ENCODE measurements at regions not wholly inside any gene's neighbourhood (a gene's known extent, or its start where the extent isn't known, plus 50 kb on each side); places are given as distances from the start of the nearest gene placed in this dataset.

GRCh38 chr3:944786-945185, 148.0 kb upstream of the CNTN6 start:
- Histone ChIP-seq H3K4me3 (ENCODE audit: extremely low read depth in 1 of 4, insufficient read depth in 2 of 4, low read depth in 3 of 4, low read length in 4 of 4) (no peak overlapping the region), H3K14ac (ENCODE audit: insufficient read length) (no peak overlapping the region), H3K23me2 (ENCODE audit: low read depth, low read length) (no peaks in the 10 kb centered on the region), H3K27me3 (replicated peaks in 1 of 4; ENCODE audit: control insufficient read depth in 3 of 4, extremely low read depth in 1 of 4, insufficient read depth in 3 of 4, low read length in 3 of 4) (peaks cover 0 to 1% (median 0%) of the 10 kb centered on the region in 4 experiments; a peak in 1 of 7 replicates), H3K79me2 (ENCODE audit: control insufficient read depth in 1 of 2, insufficient read depth in 2 of 2, low read length in 2 of 2) (no peaks in the 10 kb centered on the region), H2AFZ (ENCODE audit: low read length) (no peak overlapping the region), H3K23ac (ENCODE audit: insufficient read length) (no peak overlapping the region), H3K4me1 (replicated peaks in 1 of 4; ENCODE audit: control insufficient read depth in 3 of 4, insufficient read depth in 4 of 4, low read length in 3 of 4) (no peaks in the 10 kb centered on the region), H3K27ac (ENCODE audit: low read depth, low read length) (no peak overlapping the region), H3K56ac (replicated peaks; ENCODE audit: insufficient read length, low read depth, low read length) (no peak overlapping the region), H3K4me2 (ENCODE audit: insufficient read depth in 1 of 2, low read depth in 2 of 2, low read length in 2 of 2) (no peak overlapping the region), H4K91ac (replicated peaks; ENCODE audit: insufficient read length, low read length) (no peak overlapping the region), H2BK20ac (ENCODE audit: low read length) (no peak overlapping the region), H2AK5ac (ENCODE audit: low read depth, low read length) (no peak overlapping the region), H4K8ac (ENCODE audit: extremely low read depth, insufficient read depth, low read length) (no peak overlapping the region), H3K79me1 (ENCODE audit: low read depth, low read length) (no peaks in the 10 kb centered on the region), H4K5ac (ENCODE audit: insufficient read length, low read depth, low read length) (no peak overlapping the region), H3K18ac (ENCODE audit: extremely low read depth, low read length) (no peak overlapping the region), H2BK120ac (replicated peaks; ENCODE audit: low read depth, low read length) (no peak overlapping the region), H2BK15ac (ENCODE audit: low read length) (no peak overlapping the region), H3K4ac (replicated peaks; ENCODE audit: insufficient read length, low read depth, low read length) (no peak overlapping the region), H3K9ac (replicated peaks in 1 of 4; ENCODE audit: extremely low read depth in 1 of 4, low read depth in 3 of 4, low read length in 3 of 4) (no peak overlapping the region), H2BK12ac (ENCODE audit: low read depth, low read length) (no peak overlapping the region), H3K36me3 (ENCODE audit: control insufficient read depth in 2 of 4, insufficient read depth in 4 of 4, low read length in 3 of 4) (no peaks in the 10 kb centered on the region), H4K20me1 (replicated peaks in 1 of 2; ENCODE audit: control insufficient read depth in 1 of 2, insufficient read depth in 2 of 2, low read length in 2 of 2) (no peaks in the 10 kb centered on the region), H3K9me3 (ENCODE audit: insufficient read depth in 2 of 2, low read depth in 1 of 2, low read length in 1 of 2) (no peaks in the 10 kb centered on the region), H2BK5ac (ENCODE audit: low read depth, low read length) (no peak overlapping the region)
- FAIRE-seq: no peak
- 78% methylated on average over 1 of the region's 1 CpG; no CpG with 5 or more reads in 1 of the 2 experiments for WGBS, 2 experiments (ENCODE audit: extremely low coverage in 1 of 2, insufficient coverage in 1 of 2, insufficient read length in 1 of 2, insufficient replicate concordance in 2 of 2, low coverage in 1 of 2, low lambda C conversion rate in 2 of 2, missing lambda C conversion rate in 1 of 2)
- ChIA-PET POLR2A (ENCODE audit: partially characterized antibody) (no interaction called here), CTCF (ENCODE audit: partially characterized antibody) (no interaction called here)
- no peak for DNase-seq (ENCODE audit: low read depth in 1 of 2, low spot score in 2 of 2)
- TF ChIP-seq CEBPB (IDR thresholded peaks at IDR 0.05; ENCODE audit: low read depth, low read length) (peak; percentile 8; the same call in 1 of the 2 replicates), EZH2 (IDR thresholded peaks at IDR 0.05; ENCODE audit: low read depth, low read length, severe bottlenecking) (no peak)

All from H1 (cell line).